KBM-7 (cell line): ENCODE measurements at regions not wholly inside any gene's neighbourhood (a gene's known extent, or its start where the extent isn't known, plus 50 kb on each side); places are given as distances from the start of the nearest gene placed in this dataset.
"Not testable (repeated sequence)": the region's sequence is repeated elsewhere in the genome, so short reads cannot be mapped to it uniquely, and the experiment has no call there.

Experiments used
- DNase-seq: peaks from one replicate; pipeline ENCODE4 v3.0.0-alpha.2; 2015
- in situ Hi-C: fragments of 300-500 bp; cut with MboI; formaldehyde crosslinking; loops from 2 replicates; pipeline ENCODE4 v1.14.3; 2020; ENCODE audit warnings: low sequenced_read_pairs, low pct_unique_long_range_greater_than_20kb, mixed read lengths

DNA sequence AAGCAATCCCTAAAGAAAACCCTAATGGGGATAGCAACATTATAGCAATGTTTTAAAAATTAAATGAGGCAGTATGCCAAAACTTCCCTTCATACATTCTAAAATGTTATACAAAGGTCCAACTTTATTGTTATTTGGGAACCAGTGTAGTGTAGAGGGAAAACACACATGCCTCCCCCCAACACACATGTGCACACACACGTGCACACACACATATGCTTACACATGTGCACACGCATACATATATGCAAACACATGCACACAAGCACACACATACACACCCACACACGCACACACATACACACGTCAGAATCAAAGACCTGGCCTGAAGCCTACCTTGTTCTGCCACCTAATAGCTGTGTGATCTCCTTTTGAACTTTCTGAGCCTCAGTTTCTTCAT is 83.3 kb downstream of the SCN11A start:
- DNase-seq: no peak
- in situ Hi-C loops: no loop called here

DNA sequence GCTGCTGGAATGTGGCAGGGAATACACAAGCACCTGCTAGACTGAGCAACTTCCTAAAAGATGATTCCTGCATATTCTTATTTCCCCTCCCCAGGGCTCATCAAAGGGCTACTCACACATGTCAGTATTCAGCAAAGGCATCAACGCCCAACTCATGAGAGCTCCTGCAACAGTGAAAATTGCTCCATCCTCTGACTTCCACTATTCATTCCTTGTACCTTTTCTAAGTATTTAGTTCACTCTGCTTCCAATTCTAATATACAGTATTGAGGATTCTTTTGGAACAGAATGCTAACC is 84.1 kb downstream of the SCN11A start:
- in situ Hi-C loops: no loop called here
- DNase-seq: no peak

DNA sequence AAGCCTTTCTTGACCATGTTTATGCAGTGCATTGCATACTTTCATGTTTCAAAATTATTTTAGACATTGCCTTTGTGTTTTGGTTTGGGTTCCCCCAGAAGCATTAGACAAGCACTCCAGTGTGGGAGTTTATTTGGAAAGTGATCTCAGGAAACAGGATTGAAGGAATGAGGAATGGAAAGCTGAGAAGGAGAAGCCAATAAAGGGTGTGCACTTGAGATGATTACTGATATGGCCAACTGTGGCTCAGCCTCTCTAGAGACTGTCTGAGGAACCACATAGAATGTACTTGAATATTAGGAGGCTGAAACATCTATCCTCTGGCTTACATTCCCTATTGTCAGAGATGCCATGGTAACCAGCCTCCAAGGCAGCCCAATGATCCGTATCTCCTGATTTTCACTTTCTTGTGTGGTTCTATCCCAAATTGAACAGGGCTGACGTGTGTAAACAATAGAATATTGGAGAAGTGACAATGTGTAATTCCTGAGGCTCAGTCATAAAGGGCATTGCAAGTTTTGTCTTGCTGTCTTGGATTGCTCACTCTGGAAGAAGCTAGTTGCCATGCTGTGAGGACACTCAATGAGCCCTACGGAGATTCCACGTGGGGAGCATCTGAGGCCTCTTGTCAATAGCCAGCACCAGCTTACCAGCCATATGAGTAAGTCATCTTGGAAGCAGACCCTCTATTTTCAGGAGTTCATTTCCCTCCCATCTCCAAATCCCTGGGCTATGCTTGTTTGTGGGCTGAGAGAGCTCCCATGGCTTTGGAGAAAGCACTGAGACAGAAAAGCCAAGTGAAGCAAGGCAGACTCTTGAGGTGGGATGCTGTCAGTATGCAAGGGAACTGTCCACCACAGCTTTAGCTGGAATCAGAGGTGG is 84.7 kb downstream of the SCN11A start:
- in situ Hi-C loops: no loop called here
- no peak for DNase-seq

DNA sequence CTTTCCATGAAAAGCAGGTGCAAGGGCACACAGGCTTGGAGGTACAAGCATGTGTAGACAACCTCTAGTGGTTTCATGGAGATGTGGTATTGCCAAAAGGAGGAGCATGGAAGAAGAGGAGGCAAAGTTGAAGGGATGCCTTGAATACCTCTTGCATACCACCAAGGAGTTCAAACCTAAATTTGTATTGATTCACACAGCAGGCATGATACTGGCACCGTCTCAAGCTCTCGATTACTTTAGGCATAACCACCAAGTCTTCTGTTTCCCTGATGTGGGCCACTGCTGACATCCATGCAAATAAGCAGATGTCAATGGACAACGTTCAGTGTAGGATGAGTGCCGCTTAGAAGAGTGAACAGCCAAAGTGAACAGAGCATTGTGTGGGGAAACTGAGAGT is 87.1 kb downstream of the SCN11A start:
- in situ Hi-C loops: no loop called here
- no peak for DNase-seq

DNA sequence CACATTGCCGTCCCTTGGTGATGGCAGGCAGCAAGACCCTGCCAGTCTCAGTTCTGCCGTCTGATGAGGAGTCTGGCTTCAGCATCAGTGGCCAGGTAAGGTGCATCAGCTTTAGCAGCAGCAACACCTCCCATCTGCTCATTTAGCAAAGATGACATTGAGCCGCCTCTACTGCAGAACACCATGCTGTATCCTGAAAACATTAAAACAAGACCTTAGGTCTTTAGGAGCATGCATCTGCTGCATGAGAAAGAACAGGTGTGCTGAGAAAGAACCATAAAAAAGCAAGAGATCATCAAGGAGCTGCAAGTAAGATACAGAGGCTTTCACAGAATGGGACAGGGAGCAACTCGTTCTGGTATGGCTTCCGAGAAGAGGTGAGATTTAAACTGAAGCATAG is 87.5 kb downstream of the SCN11A start:
- in situ Hi-C loops: no loop called here
- DNase-seq: no peak

DNA sequence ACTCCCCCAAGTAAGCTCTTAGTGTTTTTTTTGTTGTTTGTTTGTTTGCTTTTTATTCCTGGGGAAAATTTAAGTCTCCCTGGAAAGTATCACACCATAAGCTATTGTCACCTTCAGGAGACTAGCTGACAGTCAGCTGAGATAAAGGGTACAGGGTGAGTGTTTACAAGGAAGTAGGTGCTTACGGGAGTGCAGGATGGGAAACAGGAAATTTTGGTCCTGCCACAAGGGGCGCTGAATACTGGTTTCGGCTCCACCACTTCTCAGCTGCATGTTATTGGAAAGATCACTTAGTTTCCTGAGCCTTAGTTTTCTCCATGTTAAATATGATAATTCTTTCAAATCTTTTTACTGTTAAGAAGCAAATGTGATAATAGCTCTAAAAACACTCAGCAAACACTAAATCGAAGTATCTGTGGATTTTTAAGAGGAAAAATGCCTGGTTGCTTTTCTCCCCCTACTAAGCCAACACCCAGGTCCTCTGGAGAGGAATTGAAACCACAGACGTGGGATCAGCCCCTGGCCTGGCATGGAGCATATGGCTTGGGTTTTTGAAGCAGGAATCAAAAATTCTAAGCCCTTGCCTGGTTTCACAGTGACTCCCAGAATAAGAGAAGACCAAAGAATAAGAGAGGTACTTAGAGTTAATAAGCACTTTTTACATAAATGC is 90.7 kb downstream of the SCN11A start:
- in situ Hi-C loops: no loop called here
- DNase-seq: peak; percentile 64

DNA sequence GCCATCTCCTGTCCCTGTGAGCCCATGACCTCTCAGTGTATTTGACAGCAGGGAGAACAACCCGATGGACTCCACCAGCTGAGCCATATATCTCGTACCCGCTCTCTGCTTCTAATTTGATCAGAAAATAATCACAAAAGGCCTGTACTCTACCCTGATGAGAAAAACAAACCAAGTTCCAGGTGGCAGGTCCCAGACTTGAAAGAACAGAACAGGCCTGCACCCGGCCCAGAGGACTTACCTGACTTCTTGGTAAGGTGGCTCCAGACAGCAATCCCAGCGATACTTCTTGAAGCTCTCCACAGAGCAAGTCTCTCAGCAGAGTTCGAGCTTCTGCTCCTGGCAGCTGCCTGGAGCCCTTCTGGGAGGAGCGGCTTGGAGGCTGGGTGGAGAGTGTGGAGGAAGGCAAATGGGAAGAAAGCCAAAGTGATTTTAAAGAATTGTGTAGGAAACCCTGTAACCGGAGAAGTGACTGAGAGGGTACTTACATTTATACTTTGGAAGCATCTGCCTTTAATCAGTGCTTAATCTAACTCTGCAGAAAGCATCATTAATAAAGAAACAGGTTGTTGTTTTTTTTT is 91.6 kb downstream of the SCN11A start:
- no peak for DNase-seq
- in situ Hi-C loops: no loop called here

DNA sequence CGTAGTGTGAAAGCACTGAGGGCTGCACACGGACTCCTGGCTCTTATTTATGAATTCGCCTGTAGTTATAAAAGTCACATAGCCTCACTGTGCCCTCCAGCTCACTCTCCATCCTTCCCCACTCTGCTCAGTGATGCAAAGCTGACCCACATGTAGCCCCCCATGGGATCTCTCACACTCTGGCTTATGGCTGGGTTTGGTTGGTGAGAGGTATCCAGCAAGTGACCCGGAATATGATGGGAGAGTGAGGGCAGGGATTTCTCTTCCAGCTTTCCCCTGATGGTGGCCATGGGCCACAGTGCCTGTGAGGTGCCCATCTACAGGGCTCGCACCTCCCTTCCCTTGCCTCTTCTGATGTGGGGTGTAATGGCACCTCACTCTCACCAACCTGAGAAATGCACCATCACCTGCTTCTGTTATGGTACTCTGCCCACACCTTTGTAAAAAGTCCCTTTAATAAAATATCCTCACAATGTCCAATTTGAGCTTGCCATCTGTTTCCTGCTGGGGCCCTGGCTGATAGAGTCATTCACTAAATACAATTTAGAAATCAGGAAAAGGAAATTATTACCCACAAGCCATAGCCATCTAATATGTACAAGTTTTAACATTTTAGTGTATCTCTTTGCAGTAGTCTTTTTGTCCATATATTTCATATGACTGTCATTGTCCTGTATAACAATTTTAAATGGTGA is 93.6 kb downstream of the SCN11A start:
- no peak for DNase-seq
- in situ Hi-C loops: no loop called here

DNA sequence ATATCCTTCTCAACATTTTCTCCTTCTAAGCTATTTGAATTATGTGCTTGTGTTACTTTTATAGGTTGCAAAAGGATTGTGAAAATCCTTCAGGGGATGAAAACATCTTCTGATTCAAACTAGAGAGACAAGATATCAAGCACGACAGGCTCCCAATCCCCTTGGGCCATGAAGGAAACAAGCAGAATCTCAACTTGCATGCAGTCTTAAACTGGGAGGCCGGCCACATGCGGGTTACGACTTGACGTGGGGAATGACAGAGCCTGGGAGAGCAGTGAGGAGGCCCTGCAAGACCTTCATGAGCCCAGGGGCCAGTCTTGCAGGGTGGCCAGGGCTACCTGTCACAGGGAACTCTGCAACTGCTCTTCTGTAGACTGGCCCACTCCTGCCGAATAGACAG is 94.4 kb downstream of the SCN11A start:
- in situ Hi-C loops: no loop called here

DNA sequence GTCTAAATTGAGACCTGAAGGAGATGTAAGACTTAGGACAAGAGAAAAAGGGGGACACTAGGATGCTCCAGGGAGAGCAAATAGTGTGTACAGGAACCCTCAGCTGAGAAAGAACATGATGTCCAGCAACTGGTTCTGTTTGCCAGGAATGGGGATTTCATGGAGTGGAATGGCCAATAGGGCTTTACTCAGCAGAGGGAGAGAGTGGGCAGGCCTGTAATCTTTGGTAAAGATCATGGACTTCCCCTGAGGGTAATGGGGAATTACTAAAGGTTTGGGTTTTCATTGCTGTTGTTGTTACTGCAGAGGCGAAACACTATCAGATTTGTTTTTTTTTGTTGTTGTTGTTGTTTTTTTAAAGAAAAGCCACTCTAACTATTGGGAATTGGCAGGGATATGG is 99.0 kb downstream of the SCN11A start:
- in situ Hi-C loops: no loop called here
- no peak for DNase-seq

More for the DNA sequence above, 94.4 kb downstream of the SCN11A start:
- DNase-seq: no peak

DNA sequence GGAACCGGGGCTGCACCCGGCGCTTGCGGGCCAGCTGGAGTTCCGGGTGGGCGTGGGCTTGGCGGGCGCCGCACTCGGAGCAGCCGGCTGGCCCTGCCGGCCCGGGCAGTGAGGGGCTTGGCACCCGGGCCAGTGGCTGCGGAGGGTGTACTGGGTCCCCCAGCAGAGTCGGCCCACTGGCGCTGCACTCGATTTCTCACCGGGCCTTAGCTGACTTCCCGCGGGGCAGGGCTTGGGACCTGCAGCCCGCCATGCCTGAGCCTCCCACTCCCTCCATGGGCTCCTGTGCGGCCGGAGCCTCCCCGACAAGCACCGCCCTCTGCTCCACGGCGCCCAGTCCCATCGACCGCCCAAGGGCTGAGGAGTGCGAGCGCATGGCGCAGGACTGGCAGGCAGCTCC is 100.6 kb downstream of the SCN11A start:
- DNase-seq, in situ Hi-C loops: not testable (repeated sequence)

DNA sequence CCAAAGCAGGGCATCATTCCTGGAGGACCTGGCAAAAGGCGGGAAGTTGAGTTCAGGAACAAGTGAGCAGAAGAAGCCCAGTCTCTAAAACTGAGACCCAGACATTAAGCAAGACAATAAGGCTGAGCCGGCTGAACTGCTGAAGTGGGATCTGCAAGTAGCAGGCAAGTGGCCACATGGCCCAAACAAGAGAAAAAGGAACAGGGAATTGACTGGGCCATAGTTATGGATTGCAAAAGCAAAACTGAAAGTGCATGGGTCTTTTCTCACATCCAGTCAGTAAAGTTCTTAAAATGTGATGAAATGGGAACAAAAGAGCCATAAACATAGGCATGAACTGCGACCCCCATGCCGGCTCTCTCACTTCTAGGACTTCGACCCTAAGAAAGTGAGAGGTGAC is 101.2 kb downstream of the SCN11A start:
- in situ Hi-C loops: no loop called here
- no peak for DNase-seq

DNA sequence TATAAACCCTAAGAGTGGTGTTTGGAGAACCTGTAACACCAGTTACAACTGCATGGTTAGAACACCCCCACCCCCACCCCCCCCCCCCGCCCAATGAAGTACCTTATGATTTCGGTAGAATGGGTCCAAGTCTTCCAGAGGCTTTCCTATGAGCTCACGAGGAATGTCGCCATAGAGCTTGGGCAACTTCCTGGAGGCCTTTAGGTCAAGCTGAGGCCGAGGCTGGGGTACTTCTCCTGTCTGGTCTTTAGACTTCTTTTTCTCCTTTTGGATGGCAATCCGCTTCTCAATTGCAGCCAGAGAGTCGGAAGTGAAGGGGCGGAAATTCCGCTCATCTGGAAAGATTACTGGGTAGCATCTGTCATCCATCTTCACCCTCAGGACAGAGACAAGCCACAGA is 101.8 kb downstream of the SCN11A start:
- DNase-seq: no peak
- in situ Hi-C loops: no loop called here

DNA sequence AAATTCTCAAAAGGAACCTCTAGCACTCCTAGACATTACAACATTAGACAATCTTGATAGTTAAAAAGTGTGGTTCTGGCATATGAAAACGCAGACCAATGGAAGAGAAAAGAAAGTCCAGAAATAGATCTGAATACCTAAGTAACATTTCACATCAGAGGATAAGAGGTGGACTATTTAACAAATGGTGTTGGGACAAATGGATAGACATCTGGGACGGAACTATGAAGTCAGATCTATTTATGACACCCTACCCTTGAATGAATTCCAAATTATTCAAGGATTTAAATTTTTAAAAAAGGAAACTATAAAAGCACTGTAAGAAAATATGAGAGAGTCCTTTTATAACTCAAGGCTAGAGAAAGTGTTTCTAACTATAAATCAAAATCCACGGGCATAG is 111.3 kb downstream of the SCN11A start:
- in situ Hi-C loops: no loop called here
- no peak for DNase-seq

DNA sequence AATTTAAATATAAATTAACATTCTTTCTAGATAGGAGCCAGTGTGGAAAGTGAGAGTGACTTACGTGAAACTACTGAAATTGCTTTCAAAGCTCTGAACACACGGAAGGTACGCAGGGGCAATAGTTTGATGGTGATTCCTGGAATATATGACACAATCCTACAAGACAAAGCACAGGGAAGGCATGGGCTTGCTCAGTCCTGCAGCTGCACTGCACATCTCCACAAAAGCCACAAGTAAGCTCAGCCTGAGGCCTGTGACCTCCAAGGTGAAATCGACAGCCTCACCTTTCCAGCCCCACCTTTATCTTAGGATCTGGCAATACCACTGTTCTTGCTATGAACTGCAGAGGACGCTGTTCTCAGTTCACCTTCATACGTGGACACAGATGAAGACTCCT is 109.3 kb upstream of the SCN10A start:
- DNase-seq: no peak
- in situ Hi-C loops: no loop called here

DNA sequence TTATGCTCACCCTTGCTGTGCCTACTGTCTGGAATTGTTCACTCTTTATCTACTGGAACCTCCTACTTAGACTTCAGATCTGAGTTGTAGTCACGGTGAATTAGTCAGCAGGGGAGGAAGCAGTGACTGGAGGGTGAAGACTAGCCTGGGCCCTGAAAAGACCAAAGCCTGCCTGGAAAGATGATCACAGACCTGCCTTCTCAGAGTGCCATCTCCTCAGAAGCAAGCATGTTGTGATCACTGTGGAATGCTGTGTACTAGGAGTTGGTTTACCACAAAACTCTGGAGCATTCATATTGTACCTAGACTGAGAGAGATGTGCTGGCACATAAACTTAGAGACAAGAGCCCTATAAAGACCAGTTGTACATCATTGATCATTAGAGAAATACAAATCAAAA is 100.7 kb upstream of the SCN10A start:
- in situ Hi-C loops: no loop called here
- no peak for DNase-seq

DNA sequence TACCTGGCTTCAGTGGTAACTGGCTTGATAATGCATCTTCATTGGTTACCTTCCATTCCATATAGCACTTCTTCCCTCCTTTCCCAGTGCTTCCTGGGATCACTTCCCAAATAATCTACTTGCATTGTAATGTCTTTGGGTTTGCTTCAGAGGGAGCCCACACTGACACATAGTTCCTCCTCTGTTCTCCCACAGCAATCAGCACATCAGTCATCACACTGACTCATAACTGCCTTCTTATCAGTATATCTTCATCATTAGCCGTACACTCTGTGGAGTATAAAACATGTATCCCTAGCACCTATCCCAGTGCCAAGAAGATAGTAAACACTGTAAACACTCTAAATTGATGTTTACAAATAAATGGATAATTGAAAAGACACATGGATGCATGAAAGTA is 91.4 kb upstream of the SCN10A start:
- in situ Hi-C loops: no loop called here
- DNase-seq: no peak

DNA sequence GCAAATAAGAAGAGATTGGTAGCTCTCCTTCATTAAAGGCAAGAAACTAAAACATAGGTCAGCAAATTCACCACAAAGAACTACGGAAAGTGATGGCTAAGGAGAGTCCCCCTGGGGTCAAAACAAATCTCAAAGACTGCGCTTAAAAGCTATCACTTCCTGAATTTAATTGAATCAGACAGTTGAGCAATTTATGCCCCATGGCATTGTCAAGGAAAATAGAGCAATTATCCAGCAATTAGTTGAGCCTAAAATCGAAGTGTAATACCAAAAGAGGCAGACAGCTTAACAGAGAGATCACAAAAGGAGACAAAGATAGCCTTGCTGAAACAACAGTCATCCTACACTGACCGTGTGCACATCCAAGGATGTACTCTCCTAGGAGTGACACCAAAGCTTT is 74.4 kb upstream of the SCN10A start:
- DNase-seq: no peak
- in situ Hi-C loops: no loop called here

DNA sequence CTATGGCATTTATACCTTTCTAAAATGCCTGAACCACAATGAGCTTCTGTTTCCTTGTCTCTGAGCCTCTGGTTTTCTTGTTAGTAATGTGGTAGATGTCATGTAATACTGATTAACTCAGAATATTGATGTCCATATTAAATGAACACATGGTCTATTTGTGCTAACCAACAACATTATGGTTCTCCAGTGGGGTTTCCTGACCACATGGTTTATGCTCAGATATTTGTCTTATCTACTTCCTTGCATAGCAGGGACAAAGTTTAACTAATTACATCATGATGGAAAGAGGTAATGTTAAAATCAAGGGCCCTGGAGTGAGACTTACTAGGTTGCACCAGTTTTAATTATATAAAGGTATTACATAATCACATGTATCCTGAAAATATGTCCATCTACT is 62.6 kb upstream of the SCN10A start:
- in situ Hi-C loops: no loop called here

More for the DNA sequence above, 62.6 kb upstream of the SCN10A start:
- DNase-seq: no peak
